HFF-Myc (cell line): ENCODE measurements at regions not wholly inside any gene's neighbourhood (a gene's known extent, or its start where the extent isn't known, plus 50 kb on each side); places are given as distances from the start of the nearest gene placed in this dataset.

Experiments
- DNase-seq: peaks from one replicate; pipeline ENCODE4 v3.0.0-alpha.2; 2011; ENCODE audit warnings: low read depth; ENCODE audit errors: extremely low read depth
- H3K4me3 ChIP-seq: replicated peaks from 2 replicates; pipeline ENCODE4 v1.5.1; 2011; ENCODE audit warnings: low read depth, mild to moderate bottlenecking, control low read depth, low read length
- TF ChIP-seq, protein P1 (sequence below): IDR thresholded peaks from 2 replicates; pipeline ENCODE4 v1.5.1; 2012; ENCODE audit warnings: mild to moderate bottlenecking, low read depth, low read length, control low read depth; ENCODE audit errors: missing control alignments

DNA sequence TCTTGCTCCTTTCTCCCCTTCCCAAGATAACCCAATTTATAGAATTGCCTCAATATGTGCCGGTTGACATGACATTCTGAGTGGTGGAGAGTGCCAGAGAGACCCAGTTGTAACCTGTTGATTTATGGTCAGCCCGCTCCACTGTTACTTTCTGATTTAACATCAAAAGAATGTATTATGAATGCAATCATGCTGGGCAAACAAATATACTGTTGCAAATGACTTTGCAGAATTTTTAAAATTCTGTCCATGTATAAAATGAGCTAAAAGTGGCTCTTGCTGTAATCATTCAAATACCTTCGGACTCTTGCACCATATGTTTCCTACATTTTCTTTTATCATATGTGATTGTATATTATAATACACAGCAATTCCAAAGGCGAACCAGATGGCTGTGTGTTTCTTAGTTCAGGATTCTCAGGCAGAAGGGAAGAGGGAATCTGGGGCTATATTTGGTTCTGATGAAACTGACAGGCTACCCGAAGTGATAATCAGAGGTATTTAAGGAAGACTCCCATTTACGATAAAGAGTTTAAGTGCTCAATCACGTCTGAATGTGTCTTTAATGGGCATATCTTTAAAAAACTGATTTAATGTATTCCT, 131.7 kb downstream of the CLCN4 start:
- no peak for DNase-seq
- no peak overlapping the region for H3K4me3 ChIP-seq
- TF ChIP-seq, protein P1, sequence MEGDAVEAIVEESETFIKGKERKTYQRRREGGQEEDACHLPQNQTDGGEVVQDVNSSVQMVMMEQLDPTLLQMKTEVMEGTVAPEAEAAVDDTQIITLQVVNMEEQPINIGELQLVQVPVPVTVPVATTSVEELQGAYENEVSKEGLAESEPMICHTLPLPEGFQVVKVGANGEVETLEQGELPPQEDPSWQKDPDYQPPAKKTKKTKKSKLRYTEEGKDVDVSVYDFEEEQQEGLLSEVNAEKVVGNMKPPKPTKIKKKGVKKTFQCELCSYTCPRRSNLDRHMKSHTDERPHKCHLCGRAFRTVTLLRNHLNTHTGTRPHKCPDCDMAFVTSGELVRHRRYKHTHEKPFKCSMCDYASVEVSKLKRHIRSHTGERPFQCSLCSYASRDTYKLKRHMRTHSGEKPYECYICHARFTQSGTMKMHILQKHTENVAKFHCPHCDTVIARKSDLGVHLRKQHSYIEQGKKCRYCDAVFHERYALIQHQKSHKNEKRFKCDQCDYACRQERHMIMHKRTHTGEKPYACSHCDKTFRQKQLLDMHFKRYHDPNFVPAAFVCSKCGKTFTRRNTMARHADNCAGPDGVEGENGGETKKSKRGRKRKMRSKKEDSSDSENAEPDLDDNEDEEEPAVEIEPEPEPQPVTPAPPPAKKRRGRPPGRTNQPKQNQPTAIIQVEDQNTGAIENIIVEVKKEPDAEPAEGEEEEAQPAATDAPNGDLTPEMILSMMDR: no peak

DNA sequence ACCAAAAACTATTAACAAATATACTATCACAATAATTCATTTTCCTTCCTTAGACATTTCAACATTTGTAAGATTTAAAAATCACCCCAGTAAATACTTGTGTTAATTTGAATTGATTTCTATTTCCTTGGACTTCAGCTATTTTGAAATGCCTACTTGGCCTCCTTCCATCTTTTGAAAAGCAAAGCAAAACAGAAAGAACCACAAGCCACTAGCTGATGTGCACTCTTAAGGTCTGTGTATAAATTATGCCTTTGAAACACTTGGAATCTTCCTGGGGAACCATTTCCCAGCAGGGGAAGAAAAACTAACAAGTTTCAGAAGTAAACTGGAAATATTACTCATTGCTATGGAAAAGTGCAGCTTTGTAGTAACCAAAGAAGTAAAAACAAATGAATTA, 139.8 kb downstream of the CLCN4 start:
- no peak overlapping the region for H3K4me3 ChIP-seq
- TF ChIP-seq, protein P1: no peak
- no peak for DNase-seq

DNA sequence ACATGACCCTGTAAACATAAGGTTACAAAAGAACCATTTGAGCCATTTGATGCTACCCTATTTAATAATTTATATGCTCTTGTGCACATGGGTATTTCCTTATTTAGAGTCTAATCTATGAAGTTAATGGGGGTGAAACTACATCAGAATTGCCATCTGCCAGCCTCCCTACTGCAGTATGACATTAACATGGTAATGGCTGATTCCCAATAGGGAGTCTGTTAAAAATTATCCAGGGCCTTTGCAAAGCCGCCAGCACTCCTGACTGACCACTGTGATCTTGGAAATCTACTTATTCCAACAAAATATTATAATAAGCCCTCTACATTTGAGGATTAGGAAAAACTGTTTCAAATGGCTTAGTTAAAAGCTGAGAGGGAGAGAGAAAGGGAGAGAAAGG, 153.7 kb downstream of the CLCN4 start:
- DNase-seq: no peak
- TF ChIP-seq, protein P1: no peak
- H3K4me3 ChIP-seq: no peak overlapping the region

DNA sequence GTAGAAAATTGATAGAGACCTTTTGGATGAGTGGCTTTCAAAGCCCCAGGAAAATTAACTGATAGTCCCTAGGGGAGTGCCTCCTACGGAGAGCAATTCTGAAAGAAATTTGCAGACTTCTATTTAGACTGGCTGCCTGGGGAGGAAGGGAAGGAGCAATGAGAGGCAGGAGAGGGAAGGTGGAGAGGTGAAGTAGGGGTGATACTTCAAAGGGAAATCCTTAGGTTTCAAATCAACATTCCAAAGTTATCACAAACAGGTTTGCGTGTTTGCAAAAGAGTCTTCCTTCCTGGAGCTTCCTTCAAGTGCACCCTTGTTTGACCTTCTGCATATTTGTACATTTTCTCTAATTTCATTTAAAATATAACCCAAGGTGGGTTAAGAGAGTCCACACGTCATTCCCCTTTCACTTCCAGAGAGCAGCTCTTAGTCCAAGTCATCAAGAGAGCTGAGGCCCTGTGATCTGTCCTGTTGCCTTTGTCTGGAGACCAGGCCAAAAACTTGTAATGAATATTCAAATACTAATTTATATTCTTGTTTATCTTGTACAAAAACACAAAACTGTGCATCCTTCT, 157.8 kb downstream of the CLCN4 start:
- no peak for DNase-seq
- H3K4me3 ChIP-seq: no peak overlapping the region
- TF ChIP-seq, protein P1: no peak

DNA sequence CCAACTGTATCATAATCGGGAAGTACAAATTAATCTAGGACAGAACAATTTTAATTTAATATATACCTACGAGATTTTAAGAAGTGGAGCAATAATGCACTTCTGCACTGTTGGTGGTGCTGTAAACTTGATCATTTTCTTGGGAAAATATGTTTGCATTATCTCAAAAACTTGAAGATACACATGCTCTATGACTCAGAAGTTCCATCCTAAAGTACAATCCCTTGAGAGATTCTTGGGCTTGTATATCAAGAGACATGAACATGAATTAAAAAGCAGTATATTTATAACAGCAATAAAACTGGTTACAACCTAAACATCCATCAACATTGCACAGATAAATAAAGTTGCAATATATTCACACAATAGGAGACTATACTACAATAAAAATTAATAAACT, 168.8 kb downstream of the CLCN4 start:
- TF ChIP-seq, protein P1: no peak
- no peak overlapping the region for H3K4me3 ChIP-seq
- no peak for DNase-seq

DNA sequence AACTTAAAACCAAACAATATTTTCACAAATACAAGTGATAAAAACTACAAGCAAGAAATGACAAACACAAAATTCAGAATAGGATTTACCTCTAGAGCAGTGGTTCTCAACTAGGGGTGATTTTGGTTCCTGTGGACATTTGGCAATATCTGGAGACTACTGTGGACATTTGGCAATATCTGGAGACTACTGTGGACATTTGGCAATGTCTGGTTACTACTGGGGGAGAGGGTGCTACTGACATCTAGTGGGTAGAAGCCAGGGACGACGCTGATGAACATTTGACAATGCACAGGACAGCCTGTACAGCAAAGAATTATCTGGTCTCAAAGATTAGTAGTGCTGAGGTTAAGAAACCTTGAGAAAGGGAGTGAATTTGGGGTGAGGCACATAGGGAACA, 169.8 kb downstream of the CLCN4 start:
- no peak overlapping the region for H3K4me3 ChIP-seq
- TF ChIP-seq, protein P1: peak; percentile 25
- peak; percentile 14 for DNase-seq

DNA sequence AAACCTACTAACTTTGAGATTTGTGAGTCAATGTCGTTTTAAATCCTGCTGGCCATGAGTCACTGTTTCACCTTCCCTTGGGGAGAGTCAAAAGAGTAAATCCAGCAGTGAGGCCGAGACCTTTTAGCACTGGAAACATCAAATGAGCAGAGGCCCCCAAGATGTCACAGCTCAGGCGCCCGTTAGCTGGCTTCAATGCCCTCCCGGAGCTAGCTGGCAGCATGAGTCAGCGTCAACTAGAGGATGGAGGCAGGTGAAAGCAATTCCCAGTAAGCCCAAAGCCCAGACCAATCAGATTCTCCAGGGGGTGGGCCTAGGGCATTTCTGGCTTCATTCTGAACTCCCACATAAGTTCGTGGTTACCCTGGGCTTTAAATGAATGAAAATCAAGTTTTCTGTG, 170.9 kb downstream of the CLCN4 start:
- H3K4me3 ChIP-seq: no peak overlapping the region
- no peak for DNase-seq
- TF ChIP-seq, protein P1: no peak
